HL-60 (cell line): ENCODE measurements at regions not wholly inside any gene's neighbourhood (a gene's known extent, or its start where the extent isn't known, plus 50 kb on each side); places are given as distances from the start of the nearest gene placed in this dataset.
"Not testable (repeated sequence)": the region's sequence is repeated elsewhere in the genome, so short reads cannot be mapped to it uniquely, and the experiment has no call there.

Experiments used
- DNase-seq, 2 experiments: peaks; one replicate each; pipeline ENCODE4 v3.0.0-alpha.2; 2010 to 2020; ENCODE audit warnings: low read depth in 1 of 2, low spot score in 1 of 2
- H3K27ac ChIP-seq: fragments of 250-450 bp; sonication (Bioruptor Pico); replicated peaks from 2 replicates; pipeline ENCODE4 v1.5.1; 2020; ENCODE audit warnings: mild to moderate bottlenecking, moderate library complexity
- H3K27me3 ChIP-seq: fragments of 250-450 bp; sonication (Bioruptor Pico); 2 replicates; pipeline ENCODE4 v1.5.1; 2021; ENCODE audit warnings: mild to moderate bottlenecking, moderate library complexity; ENCODE audit not compliant: insufficient read depth, poor library complexity, severe bottlenecking
- H3K4me3 ChIP-seq: replicated peaks from 2 replicates; pipeline ENCODE4 v1.5.1; 2011; ENCODE audit warnings: mild to moderate bottlenecking, control low read depth, low read length; ENCODE audit not compliant: insufficient read depth
- CTCF ChIP-seq: IDR thresholded peaks from one replicate; pipeline ENCODE4 v1.5.1; 2011; ENCODE audit warnings: low read length, control low read depth, inconsistent platforms; ENCODE audit not compliant: insufficient read depth
- GABPA ChIP-seq: IDR thresholded peaks from 2 replicates; pipeline ENCODE4 v1.6.1; 2012; ENCODE audit warnings: low read depth
- POLR2AphosphoS5 ChIP-seq: IDR thresholded peaks from 2 replicates; pipeline ENCODE4 v1.6.1; 2012; ENCODE audit warnings: low read depth
- REST ChIP-seq: IDR thresholded peaks from 2 replicates; pipeline ENCODE4 v1.6.1; 2012; ENCODE audit warnings: low read depth; ENCODE audit not compliant: insufficient replicate concordance
- SPI1 ChIP-seq: IDR thresholded peaks from 2 replicates; pipeline ENCODE4 v1.6.1; 2012; ENCODE audit warnings: low read depth, mild to moderate bottlenecking, borderline replicate concordance

GRCh38 chr7:54426406-54426805 lies 115.8 kb upstream of the VSTM2A start:
- Histone ChIP-seq H3K4me3 (no peak overlapping the region), H3K27ac (no peak overlapping the region), H3K27me3 (no peaks in the 10 kb centered on the region)
- TF ChIP-seq POLR2AphosphoS5 = no peak
- no peak for TF ChIP-seq GABPA
- no peak for TF ChIP-seq SPI1
- no peak for TF ChIP-seq REST
- no peak for TF ChIP-seq CTCF
- DNase-seq = peak in 1 of 2 experiments; percentile 49

- no peak for DNase-seq
- no peak overlapping the region for H3K27ac ChIP-seq
- TF ChIP-seq CTCF (no peak), GABPA (no peak), REST (no peak), SPI1 (no peak), POLR2AphosphoS5 (no peak)
- no peaks in the 10 kb centered on the region for H3K27me3 ChIP-seq
- H3K4me3 ChIP-seq = no peak overlapping the region
These were observed 113.1 kb upstream of the VSTM2A start for GRCh38 chr7:54429111-54429510.

- no peak overlapping the region for H3K4me3 ChIP-seq
- H3K27me3 ChIP-seq = no peaks in the 10 kb centered on the region
- no peak for TF ChIP-seq REST
- TF ChIP-seq POLR2AphosphoS5 = no peak
- no peak for TF ChIP-seq SPI1
- no peak for TF ChIP-seq GABPA
- no peak for TF ChIP-seq CTCF
- no peak for DNase-seq
- H3K27ac ChIP-seq = no peak overlapping the region
These were observed 102.8 kb upstream of the VSTM2A start for GRCh38 chr7:54439391-54439790.

- H3K27ac ChIP-seq, H3K4me3 ChIP-seq, DNase-seq, H3K27me3 ChIP-seq: not testable (repeated sequence)
These were observed 98.0 kb upstream of the VSTM2A start for GRCh38 chr7:54444046-54444686.

- H3K27me3 ChIP-seq = not testable (repeated sequence)
These were observed 89.0 kb upstream of the VSTM2A start for GRCh38 chr7:54453168-54453567.

GRCh38 chr7:54454700-54455099 lies 87.5 kb upstream of the VSTM2A start:
- H3K27ac ChIP-seq, H3K27me3 ChIP-seq, H3K4me3 ChIP-seq, DNase-seq: not testable (repeated sequence)

More at GRCh38 chr7:54453168-54453567, 89.0 kb upstream of the VSTM2A start:
- H3K4me3 ChIP-seq, H3K27ac ChIP-seq, DNase-seq: not testable (repeated sequence)
